Omental fat pad (tissue), 3 donors: ENCODE measurements at regions not wholly inside any gene's neighbourhood (a gene's known extent, or its start where the extent isn't known, plus 50 kb on each side); places are given as distances from the start of the nearest gene placed in this dataset.

Source experiments
- ATAC-seq: fragments of 150-250 bp; one replicate; pipeline ENCODE4 v1.9.1; 2016; ENCODE audit warnings: mild to moderate bottlenecking, moderate library complexity; ENCODE audit not compliant: low FRiP score
- DNase-seq: peaks from one replicate; pipeline ENCODE4 v3.0.0-alpha.2; 2019; ENCODE audit warnings: low spot score
- CTCF ChIP-seq, 3 donors: fragments of 450-650 bp; IDR thresholded peaks; one replicate each; pipeline ENCODE4 v1.5.1; 2016 to 2017; ENCODE audit warnings: antibody characterized with exemption in 3 of 3, mild to moderate bottlenecking in 3 of 3, moderate library complexity in 2 of 3

GRCh38 chr20:63086421-63087235, 79.9 kb upstream of the BHLHE23 start:
- ATAC-seq, result no peak
- no peak for TF ChIP-seq CTCF (IDR thresholded peaks at IDR 0.05)
- no peak for DNase-seq

- TF ChIP-seq CTCF (IDR thresholded peaks at IDR 0.05), result no peak
- ATAC-seq (no peak), DNase-seq (no peak)
These were observed 78.5 kb upstream of the BHLHE23 start for GRCh38 chr20:63085151-63085861.

GRCh38 chr20:63084563-63084927, 77.8 kb upstream of the BHLHE23 start:
- DNase-seq (no peak), ATAC-seq (no peak)
- TF ChIP-seq CTCF (IDR thresholded peaks at IDR 0.05), result no peak

- TF ChIP-seq CTCF (IDR thresholded peaks at IDR 0.05), result no peak
- DNase-seq (no peak), ATAC-seq (no peak)
These were observed 77.2 kb upstream of the BHLHE23 start for GRCh38 chr20:63083831-63084562.

GRCh38 chr20:63082939-63083735, 76.4 kb upstream of the BHLHE23 start:
- TF ChIP-seq CTCF (IDR thresholded peaks at IDR 0.05), result no peak
- ATAC-seq (no peak), DNase-seq (no peak)

- DNase-seq, result no peak
- no peak for ATAC-seq
These were observed 75.7 kb upstream of the BHLHE23 start for GRCh38 chr20:63082308-63082938.

More at GRCh38 chr20:63082308-63082938, 75.7 kb upstream of the BHLHE23 start:
- TF ChIP-seq CTCF (IDR thresholded peaks at IDR 0.05), result no peak
